SU-DHL-6 (cell line): ENCODE measurements at regions not wholly inside any gene's neighbourhood (a gene's known extent, or its start where the extent isn't known, plus 50 kb on each side); places are given as distances from the start of the nearest gene placed in this dataset.

Source experiments
- CTCF ChIP-seq: fragments of 200-600 bp; sonication (generic); IDR thresholded peaks from one replicate; pipeline ENCODE4 v1.5.1; 2017; ENCODE audit warnings: antibody characterized with exemption, mild to moderate bottlenecking, low read length, moderate library complexity; ENCODE audit not compliant: insufficient read depth, poor library complexity, severe bottlenecking
- EZH2phosphoT487 ChIP-seq: fragments of 200-600 bp; sonication (generic), shearing (Covaris generic); conservative IDR thresholded peaks from 2 replicates; pipeline ENCODE4 v1.6.1; 2018; ENCODE audit warnings: mild to moderate bottlenecking, antibody characterized with exemption, low read length, moderate library complexity, mixed read lengths

- TF ChIP-seq CTCF (no peak), EZH2phosphoT487 (no peak)
These were observed 306.7 kb downstream of the ADGRD1 start for GRCh38 chr12:131260251-131260905.
